ENCODE measurements at regions not wholly inside any gene's neighbourhood (a gene's known extent, or its start where the extent isn't known, plus 50 kb on each side); places are given as distances from the start of the nearest gene placed in this dataset.

DNA sequence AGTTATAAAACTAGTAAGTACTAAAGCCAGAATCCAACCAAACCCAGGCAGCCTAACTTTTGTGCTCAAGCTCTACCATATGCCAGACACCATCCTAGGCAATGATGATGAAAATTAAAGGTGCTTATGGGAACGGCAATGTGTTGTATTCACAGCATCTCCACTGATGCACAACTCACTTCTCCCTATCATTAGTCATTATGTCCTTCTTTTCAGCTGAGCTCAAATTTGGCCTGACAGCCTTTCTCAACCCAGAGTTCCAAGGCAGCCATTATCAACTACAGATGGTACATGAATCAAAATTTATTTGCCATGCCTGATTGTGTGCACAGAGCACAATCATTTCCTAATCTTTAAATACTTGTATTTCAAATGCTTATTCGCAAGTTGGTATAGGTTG, 121.6 kb upstream of the TNPO1 start:
- no peak for DNase-seq (ENCODE audit: low read depth)
- TF ChIP-seq, protein P1, sequence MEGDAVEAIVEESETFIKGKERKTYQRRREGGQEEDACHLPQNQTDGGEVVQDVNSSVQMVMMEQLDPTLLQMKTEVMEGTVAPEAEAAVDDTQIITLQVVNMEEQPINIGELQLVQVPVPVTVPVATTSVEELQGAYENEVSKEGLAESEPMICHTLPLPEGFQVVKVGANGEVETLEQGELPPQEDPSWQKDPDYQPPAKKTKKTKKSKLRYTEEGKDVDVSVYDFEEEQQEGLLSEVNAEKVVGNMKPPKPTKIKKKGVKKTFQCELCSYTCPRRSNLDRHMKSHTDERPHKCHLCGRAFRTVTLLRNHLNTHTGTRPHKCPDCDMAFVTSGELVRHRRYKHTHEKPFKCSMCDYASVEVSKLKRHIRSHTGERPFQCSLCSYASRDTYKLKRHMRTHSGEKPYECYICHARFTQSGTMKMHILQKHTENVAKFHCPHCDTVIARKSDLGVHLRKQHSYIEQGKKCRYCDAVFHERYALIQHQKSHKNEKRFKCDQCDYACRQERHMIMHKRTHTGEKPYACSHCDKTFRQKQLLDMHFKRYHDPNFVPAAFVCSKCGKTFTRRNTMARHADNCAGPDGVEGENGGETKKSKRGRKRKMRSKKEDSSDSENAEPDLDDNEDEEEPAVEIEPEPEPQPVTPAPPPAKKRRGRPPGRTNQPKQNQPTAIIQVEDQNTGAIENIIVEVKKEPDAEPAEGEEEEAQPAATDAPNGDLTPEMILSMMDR (IDR thresholded peaks at IDR 0.05; ENCODE audit: insufficient read depth, low read length): no peak
- no peak overlapping the region for H3K4me3 ChIP-seq (ENCODE audit: low read depth, low read length)

DNA sequence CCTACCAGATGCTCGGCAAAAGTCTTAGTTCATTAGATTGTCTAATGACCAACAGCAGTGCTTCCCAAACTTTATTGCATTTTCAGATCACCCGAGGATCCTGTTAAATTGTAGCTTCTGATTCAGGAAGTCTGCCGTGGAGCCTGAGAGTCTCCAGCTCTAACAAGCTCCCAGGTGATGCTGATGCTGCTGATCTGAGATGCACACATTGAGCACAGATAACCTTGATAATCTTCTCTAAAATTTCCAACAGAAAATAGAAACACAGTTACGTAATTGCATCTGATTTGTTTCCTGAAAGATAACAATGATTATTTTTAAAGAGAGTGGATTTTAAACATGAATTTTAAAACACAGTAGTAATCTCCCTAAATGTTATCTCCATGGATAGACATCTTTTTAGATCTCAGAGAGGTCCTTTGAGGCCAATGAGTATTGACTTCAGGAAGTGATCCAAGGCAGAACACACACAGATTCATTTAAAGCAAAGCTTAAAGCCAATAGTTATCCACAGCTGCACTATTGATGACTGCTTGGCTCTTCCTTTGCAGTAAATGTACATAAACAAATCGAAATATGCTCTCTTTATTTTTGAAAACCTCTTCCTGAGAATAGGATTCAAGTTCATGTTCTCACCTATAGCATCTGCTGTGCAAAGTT, 122.8 kb upstream of the TNPO1 start:
- DNase-seq (ENCODE audit: low read depth): no peak
- TF ChIP-seq, protein P1 (IDR thresholded peaks at IDR 0.05; ENCODE audit: insufficient read depth, low read length): no peak
- H3K4me3 ChIP-seq (ENCODE audit: low read depth, low read length): no peak overlapping the region

DNA sequence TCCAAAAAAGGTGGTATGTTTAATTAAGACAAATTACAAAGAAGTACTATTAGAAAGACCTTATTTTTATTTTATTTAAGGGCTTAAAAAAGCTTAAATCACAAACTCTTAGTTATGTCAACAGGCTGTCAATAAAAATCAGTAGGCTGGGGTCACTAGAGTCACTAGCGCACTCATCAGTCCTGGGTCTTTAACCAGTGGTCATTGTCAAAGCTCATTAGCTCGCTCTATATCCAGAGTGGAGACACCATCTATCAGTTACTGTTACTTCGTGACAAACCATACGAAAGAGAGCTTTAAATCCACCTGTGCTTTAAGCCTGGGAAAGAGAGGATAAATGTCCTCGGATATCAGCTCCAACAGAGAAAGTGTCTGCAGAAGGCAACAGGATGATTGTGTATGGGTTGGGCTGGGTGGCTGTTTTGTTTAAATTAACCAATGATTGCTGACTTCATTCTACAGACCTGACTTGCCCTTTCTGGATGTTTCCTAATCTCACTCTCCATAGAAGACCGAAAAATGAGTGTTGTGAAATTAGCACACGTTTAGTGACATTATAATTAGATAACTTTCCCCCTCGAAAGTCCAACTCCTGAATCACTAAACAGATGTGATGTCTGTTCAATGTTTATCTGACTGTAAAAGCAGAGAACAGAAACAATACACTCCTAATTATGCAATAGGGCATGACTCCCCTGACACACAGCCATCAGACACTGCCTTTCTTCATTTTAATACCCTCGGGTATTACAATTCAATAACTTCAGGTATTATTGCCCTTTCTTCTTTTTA, 123.6 kb upstream of the TNPO1 start:
- DNase-seq (ENCODE audit: low read depth): peak; percentile 45
- no peak overlapping the region for H3K4me3 ChIP-seq (ENCODE audit: low read depth, low read length)
- TF ChIP-seq, protein P1 (IDR thresholded peaks at IDR 0.05; ENCODE audit: insufficient read depth, low read length): no peak

GRCh38 chr5:72692231-72692637, 124.2 kb upstream of the TNPO1 start:
- DNase-seq (ENCODE audit: low read depth): peak; percentile 17
- TF ChIP-seq, protein P1 (IDR thresholded peaks at IDR 0.05; ENCODE audit: insufficient read depth, low read length): no peak
- no peak overlapping the region for H3K4me3 ChIP-seq (ENCODE audit: low read depth, low read length)

GRCh38 chr5:72691751-72692150, 124.7 kb upstream of the TNPO1 start:
- DNase-seq (ENCODE audit: low read depth): no peak
- TF ChIP-seq, protein P1 (IDR thresholded peaks at IDR 0.05; ENCODE audit: insufficient read depth, low read length): no peak
- H3K4me3 ChIP-seq (ENCODE audit: low read depth, low read length): no peak overlapping the region

GRCh38 chr5:72688916-72689315, 127.5 kb upstream of the TNPO1 start:
- H3K4me3 ChIP-seq (ENCODE audit: low read depth, low read length): no peak overlapping the region
- TF ChIP-seq, protein P1 (IDR thresholded peaks at IDR 0.05; ENCODE audit: insufficient read depth, low read length): no peak
- no peak for DNase-seq (ENCODE audit: low read depth)
